ENCODE measurements at regions not wholly inside any gene's neighbourhood (a gene's known extent, or its start where the extent isn't known, plus 50 kb on each side); places are given as distances from the start of the nearest gene placed in this dataset.

DNA sequence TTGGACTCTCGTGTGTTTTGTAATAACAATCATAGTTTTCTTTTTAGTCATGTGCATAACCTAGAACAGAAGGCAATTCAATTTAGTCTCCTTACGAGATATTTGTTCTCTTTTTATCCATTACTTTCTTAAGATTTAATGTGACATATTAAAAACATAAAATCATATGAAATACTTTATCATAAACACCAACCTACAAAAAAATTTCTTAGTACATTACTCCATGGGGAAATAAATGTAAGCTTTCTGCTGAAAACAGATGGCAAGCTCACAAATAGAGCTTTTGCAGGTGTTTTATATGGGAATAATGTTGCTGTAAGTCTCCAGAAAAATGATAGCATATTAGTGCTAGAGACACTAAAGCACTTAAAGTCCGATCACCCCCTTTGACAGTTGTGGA lies 1035.2 kb upstream of the ARRDC3 start (continued):
- TF ChIP-seq ZNF396 (CRISPR knock-in tag; IDR thresholded peaks at IDR 0.05; ENCODE audit: borderline replicate concordance) = no peak
- TF ChIP-seq, protein P1, sequence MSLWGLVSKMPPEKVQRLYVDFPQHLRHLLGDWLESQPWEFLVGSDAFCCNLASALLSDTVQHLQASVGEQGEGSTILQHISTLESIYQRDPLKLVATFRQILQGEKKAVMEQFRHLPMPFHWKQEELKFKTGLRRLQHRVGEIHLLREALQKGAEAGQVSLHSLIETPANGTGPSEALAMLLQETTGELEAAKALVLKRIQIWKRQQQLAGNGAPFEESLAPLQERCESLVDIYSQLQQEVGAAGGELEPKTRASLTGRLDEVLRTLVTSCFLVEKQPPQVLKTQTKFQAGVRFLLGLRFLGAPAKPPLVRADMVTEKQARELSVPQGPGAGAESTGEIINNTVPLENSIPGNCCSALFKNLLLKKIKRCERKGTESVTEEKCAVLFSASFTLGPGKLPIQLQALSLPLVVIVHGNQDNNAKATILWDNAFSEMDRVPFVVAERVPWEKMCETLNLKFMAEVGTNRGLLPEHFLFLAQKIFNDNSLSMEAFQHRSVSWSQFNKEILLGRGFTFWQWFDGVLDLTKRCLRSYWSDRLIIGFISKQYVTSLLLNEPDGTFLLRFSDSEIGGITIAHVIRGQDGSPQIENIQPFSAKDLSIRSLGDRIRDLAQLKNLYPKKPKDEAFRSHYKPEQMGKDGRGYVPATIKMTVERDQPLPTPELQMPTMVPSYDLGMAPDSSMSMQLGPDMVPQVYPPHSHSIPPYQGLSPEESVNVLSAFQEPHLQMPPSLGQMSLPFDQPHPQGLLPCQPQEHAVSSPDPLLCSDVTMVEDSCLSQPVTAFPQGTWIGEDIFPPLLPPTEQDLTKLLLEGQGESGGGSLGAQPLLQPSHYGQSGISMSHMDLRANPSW (CRISPR knock-in tag; conservative IDR thresholded peaks at IDR 0.05; ENCODE audit: low read depth) = no peak

DNA sequence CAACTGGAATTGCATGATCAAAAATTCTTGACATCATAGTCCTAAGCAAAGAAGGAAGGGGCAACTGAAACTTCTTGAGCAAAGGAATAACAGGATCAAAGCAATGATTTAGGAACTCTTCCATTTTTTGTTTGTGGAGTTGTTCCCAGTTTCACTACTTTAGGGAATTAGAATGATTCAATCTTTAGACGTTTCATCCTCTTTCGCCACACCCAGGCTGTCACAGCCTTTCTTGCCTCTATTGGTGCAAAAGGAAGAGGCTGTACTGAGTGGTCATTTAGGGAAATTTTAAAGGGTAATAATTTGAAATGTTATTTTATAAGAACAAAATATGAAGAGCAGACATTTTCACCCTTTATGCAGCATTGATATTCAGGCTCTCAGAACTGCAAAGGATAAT lies 1026.0 kb upstream of the ARRDC3 start:
- Mint-ChIP-seq H3K9me3 (no peaks in the 10 kb centered on the region; the same call in 1 of the 2 replicates), H3K36me3 (no peaks in the 10 kb centered on the region), H3K27ac (no peak overlapping the region), H3K27me3 (ENCODE audit: low read depth) (no peaks in the 10 kb centered on the region), H3K4me3 (no peak overlapping the region), H3K4me1 (0 out of 2 replicates have a peak, but pooled peaks cover 4% of the 10 kb centered on the region)
- POLR2A ChIA-PET = no interaction called here
- TF ChIP-seq, protein P2, sequence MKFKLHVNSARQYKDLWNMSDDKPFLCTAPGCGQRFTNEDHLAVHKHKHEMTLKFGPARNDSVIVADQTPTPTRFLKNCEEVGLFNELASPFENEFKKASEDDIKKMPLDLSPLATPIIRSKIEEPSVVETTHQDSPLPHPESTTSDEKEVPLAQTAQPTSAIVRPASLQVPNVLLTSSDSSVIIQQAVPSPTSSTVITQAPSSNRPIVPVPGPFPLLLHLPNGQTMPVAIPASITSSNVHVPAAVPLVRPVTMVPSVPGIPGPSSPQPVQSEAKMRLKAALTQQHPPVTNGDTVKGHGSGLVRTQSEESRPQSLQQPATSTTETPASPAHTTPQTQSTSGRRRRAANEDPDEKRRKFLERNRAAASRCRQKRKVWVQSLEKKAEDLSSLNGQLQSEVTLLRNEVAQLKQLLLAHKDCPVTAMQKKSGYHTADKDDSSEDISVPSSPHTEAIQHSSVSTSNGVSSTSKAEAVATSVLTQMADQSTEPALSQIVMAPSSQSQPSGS (CRISPR knock-in tag; IDR thresholded peaks at IDR 0.05; ENCODE audit: borderline replicate concordance, low read depth) = no peak
- TF ChIP-seq JUN (CRISPR knock-in tag; IDR thresholded peaks at IDR 0.05) = no peak
- TF ChIP-seq CREB1 (CRISPR knock-in tag; IDR thresholded peaks at IDR 0.05) = no peak
- TF ChIP-seq OVOL2 (CRISPR knock-in tag; IDR thresholded peaks at IDR 0.05; ENCODE audit: borderline replicate concordance) = no peak
- no peak for TF ChIP-seq HMGA2 (CRISPR knock-in tag; IDR thresholded peaks at IDR 0.05)
- TF ChIP-seq, protein P3, sequence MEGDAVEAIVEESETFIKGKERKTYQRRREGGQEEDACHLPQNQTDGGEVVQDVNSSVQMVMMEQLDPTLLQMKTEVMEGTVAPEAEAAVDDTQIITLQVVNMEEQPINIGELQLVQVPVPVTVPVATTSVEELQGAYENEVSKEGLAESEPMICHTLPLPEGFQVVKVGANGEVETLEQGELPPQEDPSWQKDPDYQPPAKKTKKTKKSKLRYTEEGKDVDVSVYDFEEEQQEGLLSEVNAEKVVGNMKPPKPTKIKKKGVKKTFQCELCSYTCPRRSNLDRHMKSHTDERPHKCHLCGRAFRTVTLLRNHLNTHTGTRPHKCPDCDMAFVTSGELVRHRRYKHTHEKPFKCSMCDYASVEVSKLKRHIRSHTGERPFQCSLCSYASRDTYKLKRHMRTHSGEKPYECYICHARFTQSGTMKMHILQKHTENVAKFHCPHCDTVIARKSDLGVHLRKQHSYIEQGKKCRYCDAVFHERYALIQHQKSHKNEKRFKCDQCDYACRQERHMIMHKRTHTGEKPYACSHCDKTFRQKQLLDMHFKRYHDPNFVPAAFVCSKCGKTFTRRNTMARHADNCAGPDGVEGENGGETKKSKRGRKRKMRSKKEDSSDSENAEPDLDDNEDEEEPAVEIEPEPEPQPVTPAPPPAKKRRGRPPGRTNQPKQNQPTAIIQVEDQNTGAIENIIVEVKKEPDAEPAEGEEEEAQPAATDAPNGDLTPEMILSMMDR (IDR thresholded peaks at IDR 0.05) = no peak
- no peak for ATAC-seq
- CTCF ChIA-PET = no interaction called here
- DNase-seq (ENCODE audit: low spot score) = no peak

DNA sequence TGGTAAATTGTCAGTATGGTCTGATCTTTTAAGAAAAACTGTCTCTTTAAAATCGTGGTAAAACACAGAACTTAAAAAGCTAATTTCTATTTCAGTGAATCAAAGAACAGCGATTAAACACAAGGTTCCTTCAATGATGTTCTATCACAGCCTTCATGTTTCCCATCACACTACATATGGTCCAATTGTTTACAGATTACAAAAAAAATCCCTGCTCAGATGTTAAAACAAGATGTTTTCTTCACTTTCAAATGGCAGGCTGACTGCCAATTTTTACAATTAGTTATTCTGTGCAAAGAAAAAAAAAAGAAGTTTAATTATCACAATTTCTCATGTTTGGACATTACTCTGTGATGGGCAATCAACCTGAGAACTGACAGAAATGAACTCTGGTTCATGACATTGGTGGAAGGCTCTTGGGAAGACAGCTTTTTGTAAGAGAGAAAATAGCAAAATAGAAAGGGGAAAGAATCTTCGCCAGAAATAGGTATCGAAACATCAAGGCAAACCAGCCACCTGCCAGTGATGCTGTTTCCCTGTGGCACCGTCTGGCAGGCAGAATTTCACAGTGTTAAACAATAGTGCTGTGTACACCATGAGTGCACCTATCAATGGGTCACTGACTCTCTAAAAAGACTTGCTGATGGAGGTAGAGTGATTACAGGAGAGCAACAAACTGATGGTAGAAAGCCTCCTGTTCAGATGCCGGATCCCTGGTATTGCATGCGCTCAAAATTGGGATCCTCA lies 1020.0 kb upstream of the ARRDC3 start:
- no peak overlapping the region for H3K4me3 Mint-ChIP-seq
- no peaks in the 10 kb centered on the region; the same call in 1 of the 2 replicates for H3K9me3 Mint-ChIP-seq
- DNase-seq (ENCODE audit: low spot score) (no peak), ATAC-seq (no peak)
- H3K27ac Mint-ChIP-seq = 0 out of 2 replicates have a peak overlapping the region, but pooled peaks have one; percentile 42
- ChIA-PET CTCF (no interaction called here), POLR2A (no interaction called here)
- no peaks in the 10 kb centered on the region for H3K4me1 Mint-ChIP-seq
- H3K27me3 Mint-ChIP-seq (ENCODE audit: low read depth) = no peaks in the 10 kb centered on the region
- no peaks in the 10 kb centered on the region for H3K36me3 Mint-ChIP-seq
- TF ChIP-seq ELF4 (CRISPR knock-in tag; IDR thresholded peaks at IDR 0.05; ENCODE audit: low read depth) (no peak), ZNF317 (CRISPR knock-in tag; IDR thresholded peaks at IDR 0.05; ENCODE audit: borderline replicate concordance, low read depth) (no peak), CREM (CRISPR knock-in tag; IDR thresholded peaks at IDR 0.05) (no peak), ZNF423 (CRISPR knock-in tag; IDR thresholded peaks at IDR 0.05) (no peak), MXD4 (CRISPR knock-in tag; IDR thresholded peaks at IDR 0.05; ENCODE audit: borderline replicate concordance) (no peak), TP53 (CRISPR knock-in tag; IDR thresholded peaks at IDR 0.05) (no peak)
- TF ChIP-seq, protein P4, sequence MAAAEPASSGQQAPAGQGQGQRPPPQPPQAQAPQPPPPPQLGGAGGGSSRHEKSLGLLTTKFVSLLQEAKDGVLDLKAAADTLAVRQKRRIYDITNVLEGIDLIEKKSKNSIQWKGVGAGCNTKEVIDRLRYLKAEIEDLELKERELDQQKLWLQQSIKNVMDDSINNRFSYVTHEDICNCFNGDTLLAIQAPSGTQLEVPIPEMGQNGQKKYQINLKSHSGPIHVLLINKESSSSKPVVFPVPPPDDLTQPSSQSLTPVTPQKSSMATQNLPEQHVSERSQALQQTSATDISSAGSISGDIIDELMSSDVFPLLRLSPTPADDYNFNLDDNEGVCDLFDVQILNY (CRISPR knock-in tag; IDR thresholded peaks at IDR 0.05) = no peak
- TF ChIP-seq, protein P5, sequence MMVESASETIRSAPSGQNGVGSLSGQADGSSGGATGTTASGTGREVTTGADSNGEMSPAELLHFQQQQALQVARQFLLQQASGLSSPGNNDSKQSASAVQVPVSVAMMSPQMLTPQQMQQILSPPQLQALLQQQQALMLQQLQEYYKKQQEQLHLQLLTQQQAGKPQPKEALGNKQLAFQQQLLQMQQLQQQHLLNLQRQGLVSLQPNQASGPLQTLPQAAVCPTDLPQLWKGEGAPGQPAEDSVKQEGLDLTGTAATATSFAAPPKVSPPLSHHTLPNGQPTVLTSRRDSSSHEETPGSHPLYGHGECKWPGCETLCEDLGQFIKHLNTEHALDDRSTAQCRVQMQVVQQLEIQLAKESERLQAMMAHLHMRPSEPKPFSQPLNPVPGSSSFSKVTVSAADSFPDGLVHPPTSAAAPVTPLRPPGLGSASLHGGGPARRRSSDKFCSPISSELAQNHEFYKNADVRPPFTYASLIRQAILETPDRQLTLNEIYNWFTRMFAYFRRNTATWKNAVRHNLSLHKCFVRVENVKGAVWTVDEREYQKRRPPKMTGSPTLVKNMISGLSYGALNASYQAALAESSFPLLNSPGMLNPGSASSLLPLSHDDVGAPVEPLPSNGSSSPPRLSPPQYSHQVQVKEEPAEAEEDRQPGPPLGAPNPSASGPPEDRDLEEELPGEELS (CRISPR knock-in tag; IDR thresholded peaks at IDR 0.05) = no peak
- TF ChIP-seq, protein P6, sequence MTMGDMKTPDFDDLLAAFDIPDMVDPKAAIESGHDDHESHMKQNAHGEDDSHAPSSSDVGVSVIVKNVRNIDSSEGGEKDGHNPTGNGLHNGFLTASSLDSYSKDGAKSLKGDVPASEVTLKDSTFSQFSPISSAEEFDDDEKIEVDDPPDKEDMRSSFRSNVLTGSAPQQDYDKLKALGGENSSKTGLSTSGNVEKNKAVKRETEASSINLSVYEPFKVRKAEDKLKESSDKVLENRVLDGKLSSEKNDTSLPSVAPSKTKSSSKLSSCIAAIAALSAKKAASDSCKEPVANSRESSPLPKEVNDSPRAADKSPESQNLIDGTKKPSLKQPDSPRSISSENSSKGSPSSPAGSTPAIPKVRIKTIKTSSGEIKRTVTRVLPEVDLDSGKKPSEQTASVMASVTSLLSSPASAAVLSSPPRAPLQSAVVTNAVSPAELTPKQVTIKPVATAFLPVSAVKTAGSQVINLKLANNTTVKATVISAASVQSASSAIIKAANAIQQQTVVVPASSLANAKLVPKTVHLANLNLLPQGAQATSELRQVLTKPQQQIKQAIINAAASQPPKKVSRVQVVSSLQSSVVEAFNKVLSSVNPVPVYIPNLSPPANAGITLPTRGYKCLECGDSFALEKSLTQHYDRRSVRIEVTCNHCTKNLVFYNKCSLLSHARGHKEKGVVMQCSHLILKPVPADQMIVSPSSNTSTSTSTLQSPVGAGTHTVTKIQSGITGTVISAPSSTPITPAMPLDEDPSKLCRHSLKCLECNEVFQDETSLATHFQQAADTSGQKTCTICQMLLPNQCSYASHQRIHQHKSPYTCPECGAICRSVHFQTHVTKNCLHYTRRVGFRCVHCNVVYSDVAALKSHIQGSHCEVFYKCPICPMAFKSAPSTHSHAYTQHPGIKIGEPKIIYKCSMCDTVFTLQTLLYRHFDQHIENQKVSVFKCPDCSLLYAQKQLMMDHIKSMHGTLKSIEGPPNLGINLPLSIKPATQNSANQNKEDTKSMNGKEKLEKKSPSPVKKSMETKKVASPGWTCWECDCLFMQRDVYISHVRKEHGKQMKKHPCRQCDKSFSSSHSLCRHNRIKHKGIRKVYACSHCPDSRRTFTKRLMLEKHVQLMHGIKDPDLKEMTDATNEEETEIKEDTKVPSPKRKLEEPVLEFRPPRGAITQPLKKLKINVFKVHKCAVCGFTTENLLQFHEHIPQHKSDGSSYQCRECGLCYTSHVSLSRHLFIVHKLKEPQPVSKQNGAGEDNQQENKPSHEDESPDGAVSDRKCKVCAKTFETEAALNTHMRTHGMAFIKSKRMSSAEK (CRISPR knock-in tag; IDR thresholded peaks at IDR 0.05; ENCODE audit: borderline replicate concordance) = no peak
- TF ChIP-seq, protein P7, sequence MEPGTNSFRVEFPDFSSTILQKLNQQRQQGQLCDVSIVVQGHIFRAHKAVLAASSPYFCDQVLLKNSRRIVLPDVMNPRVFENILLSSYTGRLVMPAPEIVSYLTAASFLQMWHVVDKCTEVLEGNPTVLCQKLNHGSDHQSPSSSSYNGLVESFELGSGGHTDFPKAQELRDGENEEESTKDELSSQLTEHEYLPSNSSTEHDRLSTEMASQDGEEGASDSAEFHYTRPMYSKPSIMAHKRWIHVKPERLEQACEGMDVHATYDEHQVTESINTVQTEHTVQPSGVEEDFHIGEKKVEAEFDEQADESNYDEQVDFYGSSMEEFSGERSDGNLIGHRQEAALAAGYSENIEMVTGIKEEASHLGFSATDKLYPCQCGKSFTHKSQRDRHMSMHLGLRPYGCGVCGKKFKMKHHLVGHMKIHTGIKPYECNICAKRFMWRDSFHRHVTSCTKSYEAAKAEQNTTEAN (CRISPR knock-in tag; IDR thresholded peaks at IDR 0.05) = no peak
